Midbrain (tissue), 1 donor: ENCODE measurements at regions not wholly inside any gene's neighbourhood (a gene's known extent, or its start where the extent isn't known, plus 50 kb on each side); places are given as distances from the start of the nearest gene placed in this dataset.

Experiments used
- DNase-seq: peaks from one replicate; lab custom pipeline; 2025; lab: John Stamatoyannopoulos, UW

- DNase-seq: no peak
Observed at GRCh38 chr4:24637173-24637572, 52.8 kb upstream of the DHX15 start.

- DNase-seq: no peak
Observed at GRCh38 chr4:24638396-24638875, 54.1 kb upstream of the DHX15 start.

DNA sequence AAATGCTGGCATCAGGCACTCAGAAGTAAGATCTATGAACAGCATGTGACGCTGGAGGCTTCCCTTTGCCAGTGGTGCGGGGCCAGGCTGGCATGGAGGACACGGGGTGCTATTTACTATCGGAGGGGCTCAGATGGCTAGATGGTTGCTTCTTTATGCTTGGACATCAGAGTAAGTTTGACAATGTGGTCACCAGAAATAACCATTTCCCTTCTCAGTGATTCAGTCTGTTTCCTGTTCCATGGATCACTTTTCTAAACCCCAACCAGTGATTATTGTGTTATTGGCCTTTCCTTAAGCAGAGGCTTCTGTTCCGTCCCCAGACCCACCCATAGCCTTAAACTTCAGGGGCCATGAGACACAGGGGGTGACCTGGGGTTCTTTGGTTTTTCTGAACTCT, 55.4 kb upstream of the DHX15 start:
- DNase-seq: no peak

- no peak for DNase-seq
Observed at GRCh38 chr4:24640366-24640765, 56.0 kb upstream of the DHX15 start.

DNA sequence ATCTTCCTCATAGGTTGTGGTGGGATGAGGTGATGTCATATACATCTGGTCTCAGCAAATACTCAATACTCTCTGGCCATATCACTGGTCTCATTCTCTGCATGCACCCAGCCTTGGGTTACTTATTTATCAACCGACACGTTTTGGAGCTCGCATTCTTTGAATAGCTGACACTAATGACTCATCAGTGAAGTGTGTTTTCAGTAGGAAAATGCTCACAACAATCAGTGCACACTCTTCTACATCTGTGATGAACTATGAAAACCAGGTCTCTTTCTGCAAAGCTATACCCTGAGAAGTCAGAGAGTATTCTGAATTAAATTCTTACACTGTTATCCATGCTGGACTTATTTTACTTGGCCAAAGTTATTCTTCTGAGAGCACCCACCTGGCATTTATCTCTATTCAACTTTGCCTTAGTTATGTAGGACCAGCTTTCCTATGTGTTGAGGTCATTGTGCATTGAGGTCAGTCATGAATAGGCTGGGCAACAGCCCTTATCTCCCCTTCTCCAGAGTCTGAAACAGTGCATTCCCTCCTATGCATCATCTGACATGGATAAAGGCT, 58.7 kb upstream of the DHX15 start:
- no peak for DNase-seq

- DNase-seq: no peak
Observed at GRCh38 chr4:24643774-24644520, 59.6 kb upstream of the DHX15 start.

DNA sequence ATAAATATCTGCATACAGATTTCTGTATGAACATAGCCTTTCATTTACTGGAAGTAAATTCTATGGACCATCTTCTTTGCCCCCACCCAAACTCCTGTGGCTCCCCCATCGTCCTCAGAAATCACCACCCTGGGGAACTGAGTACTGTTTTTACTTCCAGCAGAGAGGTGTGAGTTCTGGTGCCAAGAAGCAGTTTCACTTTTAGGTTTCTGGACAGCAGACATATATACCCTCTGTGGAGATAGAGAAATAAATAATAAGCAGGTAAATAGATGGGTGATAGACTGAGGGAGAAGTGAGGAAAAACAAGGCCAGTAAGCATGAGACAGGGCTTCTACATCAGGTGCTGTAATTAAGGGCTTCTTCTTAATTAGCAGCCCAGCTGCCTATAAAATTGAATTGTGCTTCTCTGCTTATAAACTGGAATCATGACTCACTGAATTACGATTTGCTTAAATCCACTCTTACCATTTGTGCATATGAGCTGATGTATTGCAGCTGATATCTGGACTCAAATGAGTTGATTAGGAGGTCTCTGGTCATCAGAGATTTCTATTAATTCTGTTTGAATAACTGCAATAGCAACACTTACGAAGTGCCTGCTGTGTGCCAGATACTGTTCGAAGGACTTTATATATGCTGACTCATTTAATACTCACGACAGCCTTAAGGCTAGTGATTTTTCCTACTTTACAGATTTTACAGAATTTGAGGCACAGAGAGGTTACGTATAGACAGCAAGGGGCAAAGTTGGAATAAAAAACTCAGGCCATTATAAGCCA, 60.8 kb upstream of the DHX15 start:
- no peak for DNase-seq

DNA sequence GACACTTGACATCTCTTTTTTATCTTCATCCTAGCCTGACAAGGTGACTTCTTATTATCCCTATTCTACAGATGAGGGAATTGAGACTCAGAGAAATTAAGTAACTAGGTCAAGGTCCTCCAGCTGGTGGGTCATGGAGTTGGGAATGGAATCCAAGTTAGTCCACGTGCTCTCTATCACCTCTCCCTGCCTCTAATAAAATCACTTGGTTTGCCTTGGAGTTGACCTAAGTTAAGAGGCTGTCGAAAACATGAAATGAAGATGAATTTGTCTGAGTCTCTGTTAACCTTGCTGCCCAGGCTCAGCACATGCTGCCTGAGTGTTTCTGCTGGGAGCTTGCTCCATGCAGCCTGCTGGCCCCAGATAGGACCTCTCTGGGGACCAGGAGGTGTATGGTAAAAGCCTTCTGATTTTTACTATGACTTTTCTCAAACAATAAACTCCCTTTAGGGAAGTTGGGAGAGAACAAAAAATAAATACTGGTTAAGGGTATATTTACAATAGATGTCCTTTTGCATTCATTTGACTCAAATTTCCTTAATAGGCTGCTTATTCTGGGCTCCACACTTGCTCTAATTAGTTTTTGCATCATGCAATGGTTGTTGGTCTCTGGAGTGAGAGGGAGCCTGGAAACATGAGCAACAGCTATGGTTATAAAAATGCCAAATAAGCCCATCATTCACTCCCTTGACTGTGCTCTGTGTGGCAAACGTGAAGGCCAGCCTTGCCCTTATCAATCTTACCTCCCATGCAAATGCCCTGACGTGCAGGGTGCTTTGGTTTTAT, 61.6 kb upstream of the DHX15 start:
- no peak for DNase-seq

- DNase-seq: no peak
Observed at GRCh38 chr4:24646798-24647460, 62.6 kb upstream of the DHX15 start.

GRCh38 chr4:24650849-24651640, 66.7 kb upstream of the DHX15 start:
- no peak for DNase-seq

GRCh38 chr4:24655326-24655725, 71.0 kb upstream of the DHX15 start:
- DNase-seq: peak; percentile 10

DNA sequence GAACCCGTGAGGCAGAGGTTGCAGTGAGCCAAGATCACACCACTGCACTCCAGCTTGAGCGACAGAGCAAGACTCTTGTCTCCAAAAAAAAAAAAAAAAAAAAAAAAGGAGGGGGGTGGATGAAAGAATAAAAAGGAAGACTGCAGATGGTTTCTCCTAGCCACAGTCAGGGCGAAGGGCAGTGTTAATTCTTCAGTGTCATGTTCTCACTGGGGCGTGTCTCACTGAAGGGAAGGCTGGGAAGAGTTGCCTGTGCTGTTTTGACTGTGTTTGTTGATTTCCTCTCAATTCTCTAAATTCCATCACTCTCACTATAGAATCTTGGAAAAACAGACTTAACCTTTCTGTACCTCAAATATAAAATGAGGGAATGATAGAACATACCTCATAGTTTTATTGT, 71.6 kb upstream of the DHX15 start:
- DNase-seq: no peak

- no peak for DNase-seq
Observed at GRCh38 chr4:24656906-24657305, 72.6 kb upstream of the DHX15 start.

- peak; percentile 89 for DNase-seq
Observed at GRCh38 chr4:24657768-24658617, 73.6 kb upstream of the DHX15 start.

DNA sequence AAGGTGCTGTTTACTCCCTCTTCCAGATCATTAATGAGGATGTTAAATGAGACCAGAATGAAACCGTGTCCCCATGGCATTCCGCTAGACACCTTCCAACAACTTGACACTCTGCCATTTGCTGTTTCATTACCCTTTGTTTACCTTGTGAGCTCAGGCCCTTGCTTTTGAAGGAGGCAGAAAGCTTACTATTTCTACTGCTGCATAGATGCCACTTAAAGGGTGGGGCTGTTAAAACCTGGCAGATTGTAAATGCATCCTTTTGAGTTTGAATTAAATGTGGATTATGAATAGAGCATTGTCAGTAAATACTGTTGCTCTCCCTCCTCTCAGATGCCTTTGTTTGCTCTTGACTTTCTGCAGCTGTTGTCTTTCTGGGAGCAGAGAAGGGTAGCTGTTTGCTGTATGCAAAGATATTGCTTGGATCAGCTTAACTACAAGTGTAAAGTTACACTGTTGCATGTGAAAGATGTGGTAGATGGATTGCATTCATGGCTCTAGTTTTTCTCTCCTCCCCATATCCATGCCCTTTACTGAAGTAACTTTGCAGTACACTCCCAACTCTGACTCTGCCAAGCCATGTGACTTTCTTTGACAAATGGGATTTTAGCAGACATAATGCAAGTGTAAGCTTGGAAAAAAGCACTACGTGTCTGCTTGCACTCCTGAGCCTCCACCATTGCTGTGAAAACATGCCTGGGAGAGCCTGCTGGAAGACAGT, 75.0 kb upstream of the DHX15 start:
- DNase-seq: peak; percentile 86

- DNase-seq: no peak
Observed at GRCh38 chr4:24662056-24662455, 77.7 kb upstream of the DHX15 start.

DNA sequence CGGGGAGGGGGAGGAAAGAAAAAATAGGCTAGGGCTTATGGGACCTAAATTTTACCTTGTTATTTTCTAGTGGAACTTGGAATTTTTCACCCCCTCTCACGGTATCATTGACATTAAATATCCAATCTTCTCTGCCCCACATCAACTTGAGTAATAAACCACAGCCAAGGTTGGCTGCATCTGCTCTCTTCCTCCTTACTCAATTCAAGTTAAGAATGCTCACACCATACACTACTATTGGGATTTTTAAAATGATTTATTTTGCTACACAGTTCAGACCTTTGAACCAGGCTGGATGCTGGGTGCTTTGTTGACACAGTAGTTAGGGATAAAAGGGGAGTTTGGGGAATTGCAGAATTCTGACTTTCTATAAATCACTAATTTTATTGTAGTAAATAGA, 78.2 kb upstream of the DHX15 start:
- DNase-seq: no peak

DNA sequence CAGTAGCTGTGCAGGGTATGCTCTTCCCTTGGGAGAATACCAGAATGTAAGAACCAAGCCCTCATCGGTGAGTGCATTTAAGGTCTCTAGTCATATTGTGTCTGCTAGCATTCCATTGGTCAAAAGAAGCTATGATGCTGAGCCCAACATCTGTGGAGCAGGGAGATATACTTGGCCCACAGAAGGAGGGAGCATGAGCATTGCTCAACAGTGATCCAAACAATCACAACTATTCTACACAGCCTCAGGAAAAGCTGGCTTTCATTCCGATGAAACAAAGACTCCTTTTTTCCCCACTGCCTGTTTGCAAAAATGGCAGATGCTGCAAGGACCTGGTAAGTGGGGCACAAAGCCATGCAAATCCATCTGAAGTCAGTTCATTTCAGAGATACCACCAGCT, 80.6 kb upstream of the DHX15 start:
- peak; percentile 88 for DNase-seq

- no peak for DNase-seq
Observed at GRCh38 chr4:24666316-24666715, 82.0 kb upstream of the DHX15 start.
